ENCODE measurements at regions not wholly inside any gene's neighbourhood (a gene's known extent, or its start where the extent isn't known, plus 50 kb on each side); places are given as distances from the start of the nearest gene placed in this dataset.

DNA sequence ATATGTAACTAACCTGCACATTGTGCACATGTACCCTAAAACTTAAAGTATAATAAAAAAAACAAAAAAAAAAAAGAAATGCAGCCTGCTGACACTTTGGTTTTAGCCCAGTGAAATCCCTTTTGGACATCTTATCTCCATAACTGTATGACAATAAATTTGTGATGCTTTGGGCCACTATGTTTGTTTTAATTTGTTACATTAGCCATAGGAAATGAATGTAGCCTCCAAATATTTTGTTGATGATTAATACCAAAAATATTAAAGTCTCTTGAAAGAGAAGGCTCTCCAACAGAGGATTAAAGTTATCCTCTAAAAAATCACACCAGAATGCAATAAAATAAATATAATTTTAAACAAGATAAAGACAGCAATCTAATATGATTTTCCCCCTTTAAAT is 852.7 kb upstream of the SLIT2 start:
- H3K9me3 ChIP-seq: no peaks in the 10 kb centered on the region
- ATAC-seq (ENCODE audit: insufficient number of reproducible peaks, low FRiP score, low read depth) (no peak), DNase-seq (ENCODE audit: low spot score) (no peak)
- H3K4me3 ChIP-seq: no peak overlapping the region
- peaks cover 4 to 7% of the 10 kb centered on the region in 2 donors for H3K4me1 ChIP-seq (ENCODE audit: control insufficient read depth in 1 of 2, low read depth in 2 of 2)
- no peak overlapping the region for H3K27ac ChIP-seq
- no peaks in the 10 kb centered on the region for H3K36me3 ChIP-seq
- TF ChIP-seq, protein P1, sequence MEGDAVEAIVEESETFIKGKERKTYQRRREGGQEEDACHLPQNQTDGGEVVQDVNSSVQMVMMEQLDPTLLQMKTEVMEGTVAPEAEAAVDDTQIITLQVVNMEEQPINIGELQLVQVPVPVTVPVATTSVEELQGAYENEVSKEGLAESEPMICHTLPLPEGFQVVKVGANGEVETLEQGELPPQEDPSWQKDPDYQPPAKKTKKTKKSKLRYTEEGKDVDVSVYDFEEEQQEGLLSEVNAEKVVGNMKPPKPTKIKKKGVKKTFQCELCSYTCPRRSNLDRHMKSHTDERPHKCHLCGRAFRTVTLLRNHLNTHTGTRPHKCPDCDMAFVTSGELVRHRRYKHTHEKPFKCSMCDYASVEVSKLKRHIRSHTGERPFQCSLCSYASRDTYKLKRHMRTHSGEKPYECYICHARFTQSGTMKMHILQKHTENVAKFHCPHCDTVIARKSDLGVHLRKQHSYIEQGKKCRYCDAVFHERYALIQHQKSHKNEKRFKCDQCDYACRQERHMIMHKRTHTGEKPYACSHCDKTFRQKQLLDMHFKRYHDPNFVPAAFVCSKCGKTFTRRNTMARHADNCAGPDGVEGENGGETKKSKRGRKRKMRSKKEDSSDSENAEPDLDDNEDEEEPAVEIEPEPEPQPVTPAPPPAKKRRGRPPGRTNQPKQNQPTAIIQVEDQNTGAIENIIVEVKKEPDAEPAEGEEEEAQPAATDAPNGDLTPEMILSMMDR (IDR thresholded peaks at IDR 0.05): no peak
- no peaks in the 10 kb centered on the region for H3K27me3 ChIP-seq (replicated peaks; ENCODE audit: insufficient read depth)

DNA sequence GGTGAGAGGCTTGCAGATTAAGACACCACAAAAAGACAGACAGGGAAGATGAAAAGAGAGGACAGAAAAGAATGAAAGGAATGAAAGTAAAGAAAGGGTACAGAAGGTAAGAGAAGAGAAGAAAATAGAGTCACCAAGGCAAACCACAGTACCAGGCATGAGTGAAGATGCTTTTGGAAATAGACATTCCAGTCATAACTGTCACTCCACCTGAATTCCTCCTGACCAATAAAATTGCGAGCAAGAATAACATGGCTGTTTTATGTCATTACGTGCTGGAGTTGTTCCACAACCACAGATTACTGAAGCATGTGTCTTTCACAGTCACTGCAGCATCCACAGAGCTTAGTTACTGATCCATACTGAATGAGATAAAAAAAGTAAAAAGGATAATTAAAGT is 864.9 kb upstream of the SLIT2 start:
- no peaks in the 10 kb centered on the region for H3K4me1 ChIP-seq (ENCODE audit: control insufficient read depth in 1 of 2, low read depth in 2 of 2)
- H3K27ac ChIP-seq: no peak overlapping the region
- no peak overlapping the region for H3K4me3 ChIP-seq
- DNase-seq (ENCODE audit: low spot score): no peak
- no peaks in the 10 kb centered on the region for H3K36me3 ChIP-seq
- H3K9me3 ChIP-seq: no peaks in the 10 kb centered on the region
- ATAC-seq (ENCODE audit: insufficient number of reproducible peaks, low FRiP score, low read depth): no peak
- no peaks in the 10 kb centered on the region for H3K27me3 ChIP-seq (replicated peaks; ENCODE audit: insufficient read depth)
- TF ChIP-seq, protein P1 (IDR thresholded peaks at IDR 0.05): no peak

DNA sequence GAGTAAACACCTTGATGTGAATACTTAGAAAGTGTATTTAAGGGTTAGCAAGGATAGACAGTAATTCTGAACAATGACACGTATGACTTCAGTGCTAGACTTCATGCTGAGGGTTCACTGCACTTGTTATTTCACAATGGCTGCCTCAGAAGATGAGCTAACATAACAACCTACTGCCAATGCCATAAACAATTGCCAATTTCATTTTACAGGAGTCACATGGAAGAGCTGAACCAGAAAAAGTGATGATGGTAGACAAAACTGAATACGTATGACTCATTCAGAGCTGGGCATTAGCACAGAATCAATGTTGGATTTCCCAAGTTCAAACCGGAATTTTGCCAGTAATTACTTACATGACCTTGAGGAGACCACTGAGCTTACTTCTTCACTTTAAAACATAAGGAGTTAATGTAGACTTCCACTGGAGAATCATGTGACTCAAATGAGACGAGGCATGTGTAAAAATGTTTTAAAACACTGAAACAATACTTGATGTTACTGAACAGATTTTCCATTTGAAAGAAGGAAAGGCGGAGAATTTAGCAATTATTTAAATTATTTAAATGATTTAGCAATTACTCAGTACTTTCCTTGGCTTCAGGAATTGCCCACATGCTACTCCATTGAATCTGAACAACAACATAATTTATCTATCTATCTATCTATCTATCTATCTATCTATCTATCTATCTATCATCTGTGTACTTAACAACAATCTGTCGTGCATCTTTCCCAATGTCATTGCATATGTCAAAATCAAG is 868.5 kb upstream of the SLIT2 start:
- no peaks in the 10 kb centered on the region for H3K36me3 ChIP-seq
- H3K4me1 ChIP-seq (ENCODE audit: control insufficient read depth in 1 of 2, low read depth in 2 of 2): no peaks in the 10 kb centered on the region
- DNase-seq (ENCODE audit: low spot score): no peak
- no peaks in the 10 kb centered on the region for H3K9me3 ChIP-seq
- ATAC-seq (ENCODE audit: insufficient number of reproducible peaks, low FRiP score, low read depth): no peak
- no peak overlapping the region for H3K4me3 ChIP-seq
- no peaks in the 10 kb centered on the region for H3K27me3 ChIP-seq (replicated peaks; ENCODE audit: insufficient read depth)
- TF ChIP-seq, protein P1 (IDR thresholded peaks at IDR 0.05): no peak
- H3K27ac ChIP-seq: no peak overlapping the region

DNA sequence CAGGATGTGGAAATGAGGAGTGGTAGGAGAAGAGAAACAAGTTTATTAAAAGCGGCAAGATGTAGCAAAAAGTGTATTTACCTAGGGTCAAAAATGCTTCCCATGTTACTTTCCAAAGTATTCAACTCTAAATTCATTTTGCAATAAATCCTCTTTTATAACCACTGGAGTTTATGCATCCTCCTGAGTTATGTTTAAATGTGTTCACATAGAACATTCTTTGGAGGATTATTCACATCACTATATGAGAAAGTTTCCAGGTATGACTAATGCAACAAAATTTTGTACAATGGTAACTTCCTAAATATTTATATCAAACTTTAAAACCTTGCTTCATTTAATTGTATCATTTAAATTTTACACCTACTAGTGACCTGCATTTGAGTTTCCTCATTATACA is 870.6 kb upstream of the SLIT2 start:
- H3K4me3 ChIP-seq: no peak overlapping the region
- no peak for ATAC-seq (ENCODE audit: insufficient number of reproducible peaks, low FRiP score, low read depth)
- H3K27ac ChIP-seq: no peak overlapping the region

DNA sequence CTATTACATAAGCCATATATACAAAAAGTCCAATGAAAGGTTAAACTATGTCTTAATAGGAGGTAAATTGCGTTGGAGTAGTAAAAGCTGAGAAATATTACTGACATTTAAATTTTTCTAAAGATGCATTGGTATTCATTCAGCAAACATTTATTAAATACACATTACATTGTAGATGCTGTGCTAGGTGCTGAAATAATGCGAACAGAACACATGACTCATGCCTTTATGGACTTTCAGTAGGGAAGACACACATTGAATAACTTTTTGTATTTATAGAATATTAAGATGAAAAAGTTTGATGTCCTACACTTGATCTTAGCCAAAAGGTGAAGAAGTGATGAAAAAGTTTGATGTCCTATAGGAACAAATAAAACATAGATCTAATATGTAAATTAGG is 871.1 kb upstream of the SLIT2 start:
- TF ChIP-seq, protein P1 (IDR thresholded peaks at IDR 0.05): no peak
- no peak for ATAC-seq (ENCODE audit: insufficient number of reproducible peaks, low FRiP score, low read depth)
- H3K4me3 ChIP-seq: no peak overlapping the region
- no peaks in the 10 kb centered on the region for H3K4me1 ChIP-seq (ENCODE audit: control insufficient read depth in 1 of 2, low read depth in 2 of 2)
- H3K9me3 ChIP-seq: no peaks in the 10 kb centered on the region
- no peak overlapping the region for H3K27ac ChIP-seq
- H3K27me3 ChIP-seq (replicated peaks; ENCODE audit: insufficient read depth): no peaks in the 10 kb centered on the region
- no peaks in the 10 kb centered on the region for H3K36me3 ChIP-seq
- DNase-seq (ENCODE audit: low spot score): no peak

More for the DNA sequence above, 870.6 kb upstream of the SLIT2 start:
- H3K36me3 ChIP-seq: no peaks in the 10 kb centered on the region
- no peak for DNase-seq (ENCODE audit: low spot score)
- H3K9me3 ChIP-seq: no peaks in the 10 kb centered on the region
- H3K27me3 ChIP-seq (replicated peaks; ENCODE audit: insufficient read depth): no peaks in the 10 kb centered on the region
- TF ChIP-seq, protein P1 (IDR thresholded peaks at IDR 0.05): no peak
- no peaks in the 10 kb centered on the region for H3K4me1 ChIP-seq (ENCODE audit: control insufficient read depth in 1 of 2, low read depth in 2 of 2)
